H1 (cell line): ENCODE measurements at regions not wholly inside any gene's neighbourhood (a gene's known extent, or its start where the extent isn't known, plus 50 kb on each side); places are given as distances from the start of the nearest gene placed in this dataset.

ENCODE experiments used
- CTCF ChIA-PET: fragments of 300-600 bp; sonication (Branson Sonifier 250); formaldehyde crosslinking; loops from one replicate; lab custom pipeline; 2021; ENCODE audit not compliant: partially characterized antibody; lab: Charles Lee
- POLR2A ChIA-PET: fragments of 300-600 bp; sonication (Branson Sonifier 250); formaldehyde crosslinking; loops from one replicate; lab custom pipeline; 2021; ENCODE audit warnings: inconsistent platforms; ENCODE audit not compliant: partially characterized antibody; lab: Charles Lee
- DNase-seq, 2 experiments: peaks; one replicate each; pipeline versions ENCODE4 v3.0.0 to v3.0.0-alpha.2; 2010 to 2022; ENCODE audit warnings: low spot score in 2 of 2, low read depth in 1 of 2, mixed read lengths in 1 of 2
- FAIRE-seq: peaks from 2 replicates; lab custom pipeline; 2011; peaks lifted over from hg19 to GRCh38; lab: Jason Lieb, UNC
- H2AFZ ChIP-seq: 2 replicates; pipeline ENCODE4 v1.8.1; 2012; ENCODE audit warnings: low read length, inconsistent platforms
- H2AK5ac ChIP-seq: 2 replicates; pipeline ENCODE4 v1.6.1; 2013; ENCODE audit warnings: low read depth, low read length
- H2BK120ac ChIP-seq: replicated peaks from 2 replicates; pipeline ENCODE3; 2013; ENCODE audit warnings: low read depth, low read length, inconsistent platforms
- H2BK12ac ChIP-seq: 2 replicates; pipeline ENCODE4 v1.6.1; 2013; ENCODE audit warnings: low read depth, low read length
- H2BK15ac ChIP-seq: 2 replicates; pipeline ENCODE4 v1.6.1; 2013; ENCODE audit warnings: low read length
- H2BK20ac ChIP-seq: 2 replicates; pipeline ENCODE4 v1.6.1; 2013; ENCODE audit warnings: low read length
- H2BK5ac ChIP-seq: 2 replicates; pipeline ENCODE4 v1.6.1; 2013; ENCODE audit warnings: low read depth, low read length
- H3K14ac ChIP-seq: 2 replicates; pipeline ENCODE4 v1.6.1; 2013; ENCODE audit warnings: inconsistent platforms; ENCODE audit not compliant: insufficient read length
- H3K18ac ChIP-seq: 2 replicates; pipeline ENCODE4 v1.6.1; 2013; ENCODE audit warnings: low read length; ENCODE audit errors: extremely low read depth
- H3K23ac ChIP-seq: 2 replicates; pipeline ENCODE4 v1.6.1; 2013; ENCODE audit warnings: inconsistent platforms; ENCODE audit not compliant: insufficient read length
- H3K23me2 ChIP-seq: 2 replicates; pipeline ENCODE4 v1.6.1; 2013; ENCODE audit warnings: low read depth, low read length
- H3K27ac ChIP-seq: 2 replicates; pipeline ENCODE4 v1.6.1; 2011; ENCODE audit warnings: low read depth, low read length, inconsistent platforms
- H3K27me3 ChIP-seq, 4 experiments: replicated peaks in 1 of 4; 1 replicate in 1 of 4; 2 replicates in 3 of 4; pipeline versions ENCODE4 v1.6.1 to v1.8.1; 2011 to 2013; ENCODE audit warnings: low read length in 3 of 4, mild to moderate bottlenecking in 3 of 4, inconsistent platforms in 2 of 4, mixed read lengths in 2 of 4, moderate library complexity in 1 of 4; ENCODE audit not compliant: control insufficient read depth in 3 of 4, insufficient read depth in 3 of 4; ENCODE audit errors: extremely low read depth in 1 of 4
- H3K36me3 ChIP-seq, 4 experiments: 2 replicates each; pipeline versions ENCODE4 v1.6.1 to v1.8.1; 2011 to 2013; ENCODE audit warnings: mild to moderate bottlenecking in 4 of 4, low read length in 3 of 4, moderate library complexity in 2 of 4, control low read depth in 1 of 4, inconsistent platforms in 1 of 4; ENCODE audit not compliant: insufficient read depth in 4 of 4, control insufficient read depth in 2 of 4
- H3K4ac ChIP-seq: replicated peaks from 2 replicates; pipeline ENCODE3; 2013; ENCODE audit warnings: low read length, low read depth, mixed read lengths, inconsistent platforms; ENCODE audit not compliant: insufficient read length
- H3K4me1 ChIP-seq, 4 experiments: replicated peaks in 1 of 4; 1 replicate in 1 of 4; 2 replicates in 3 of 4; pipeline versions ENCODE4 v1.6.1 to v1.8.1; 2011 to 2013; ENCODE audit warnings: low read length in 3 of 4, inconsistent platforms in 2 of 4, mixed read lengths in 1 of 4; ENCODE audit not compliant: insufficient read depth in 4 of 4, control insufficient read depth in 3 of 4
- H3K4me2 ChIP-seq, 2 experiments: 2 replicates each; pipeline versions ENCODE4 v1.6.1 to v1.8.1; 2011 to 2013; ENCODE audit warnings: low read depth in 2 of 2, low read length in 2 of 2, control low read depth in 1 of 2, inconsistent platforms in 1 of 2, mild to moderate bottlenecking in 1 of 2; ENCODE audit not compliant: insufficient read depth in 1 of 2
- H3K4me3 ChIP-seq, 4 experiments: fragments of 200-600, 300-600 bp in 1 of 4; sonication (generic), shearing (Covaris generic), sonication (Bioruptor Twin) in 1 of 4; 2 replicates each; pipeline versions ENCODE4 v1.5.1 to v1.8.1; 2011 to 2016; ENCODE audit warnings: low read length in 4 of 4, low read depth in 3 of 4, control low read depth in 2 of 4, inconsistent platforms in 2 of 4, mild to moderate bottlenecking in 2 of 4, mixed read lengths in 1 of 4, moderate library complexity in 1 of 4; ENCODE audit not compliant: insufficient read depth in 2 of 4; ENCODE audit errors: extremely low read depth in 1 of 4
- H3K56ac ChIP-seq: replicated peaks from 2 replicates; pipeline ENCODE3; 2013; ENCODE audit warnings: low read depth, mild to moderate bottlenecking, mixed read lengths, low read length, inconsistent platforms; ENCODE audit not compliant: insufficient read length
- H3K79me1 ChIP-seq: 2 replicates; pipeline ENCODE4 v1.6.1; 2013; ENCODE audit warnings: low read depth, low read length, control low read depth
- H3K79me2 ChIP-seq, 2 experiments: 2 replicates each; pipeline versions ENCODE4 v1.6.1 to v1.8.1; 2012 to 2013; ENCODE audit warnings: low read length in 2 of 2, mild to moderate bottlenecking in 2 of 2, inconsistent platforms in 1 of 2; ENCODE audit not compliant: insufficient read depth in 2 of 2, control insufficient read depth in 1 of 2
- H3K9ac ChIP-seq, 4 experiments: replicated peaks in 1 of 4; 1 replicate in 1 of 4; 2 replicates in 3 of 4; pipeline versions ENCODE4 v1.6.1 to v1.8.1; 2011 to 2013; ENCODE audit warnings: low read depth in 3 of 4, low read length in 3 of 4, control low read depth in 2 of 4, mild to moderate bottlenecking in 2 of 4, moderate library complexity in 2 of 4, inconsistent platforms in 1 of 4; ENCODE audit errors: extremely low read depth in 1 of 4
- H3K9me3 ChIP-seq, 2 experiments: 2 replicates each; pipeline versions ENCODE4 v1.6.1 to v1.8.1; 2012 to 2013; ENCODE audit warnings: mild to moderate bottlenecking in 2 of 2, moderate library complexity in 2 of 2, control low read depth in 1 of 2, inconsistent platforms in 1 of 2, low read depth in 1 of 2, low read length in 1 of 2, mixed read lengths in 1 of 2; ENCODE audit not compliant: insufficient read depth in 2 of 2
- H4K20me1 ChIP-seq, 2 experiments: replicated peaks in 1 of 2; 2 replicates each; pipeline versions ENCODE3 to v1.8.1; 2011 to 2013; ENCODE audit warnings: inconsistent platforms in 2 of 2, low read length in 2 of 2, mild to moderate bottlenecking in 1 of 2; ENCODE audit not compliant: insufficient read depth in 2 of 2, control insufficient read depth in 1 of 2
- H4K5ac ChIP-seq: 2 replicates; pipeline ENCODE4 v1.6.1; 2013; ENCODE audit warnings: low read length, low read depth, mixed read lengths, inconsistent platforms; ENCODE audit not compliant: insufficient read length
- H4K8ac ChIP-seq: 2 replicates; pipeline ENCODE4 v1.8.0; 2013; ENCODE audit warnings: mild to moderate bottlenecking, moderate library complexity, low read length, inconsistent platforms; ENCODE audit not compliant: insufficient read depth; ENCODE audit errors: extremely low read depth
- H4K91ac ChIP-seq: replicated peaks from 2 replicates; pipeline ENCODE3; 2013; ENCODE audit warnings: low read length, mixed read lengths, inconsistent platforms; ENCODE audit not compliant: insufficient read length
- RNF2 ChIP-seq: fragments of 200-900, 300-1000 bp; sonication (generic); IDR thresholded peaks from 2 replicates; pipeline ENCODE4 v1.7.1; 2016; ENCODE audit warnings: borderline replicate concordance, low read depth, mild to moderate bottlenecking, antibody characterized with exemption, low read length; ENCODE audit not compliant: poor library complexity, severe bottlenecking; ENCODE audit errors: missing control alignments
- SP4 ChIP-seq: IDR thresholded peaks from 2 replicates; pipeline ENCODE4 v1.6.1; 2012; ENCODE audit warnings: low read length, inconsistent platforms
- WGBS, 2 experiments: shearing (Covaris generic) in 1 of 2; methylation state at CpG; one replicate each; pipeline versions ENCODE4 v1.1.6 to v1.1.7; 2013 to 2015; ENCODE audit warnings: low lambda C conversion rate in 2 of 2, mixed read lengths in 2 of 2, inconsistent platforms in 1 of 2, low coverage in 1 of 2, missing lambda C conversion rate in 1 of 2; ENCODE audit not compliant: insufficient replicate concordance in 2 of 2, insufficient coverage in 1 of 2, insufficient read length in 1 of 2; ENCODE audit errors: extremely low coverage in 1 of 2, missing lambda C conversion rate in 1 of 2; 5-methylcytosine and 5-hydroxymethylcytosine counted together

DNA sequence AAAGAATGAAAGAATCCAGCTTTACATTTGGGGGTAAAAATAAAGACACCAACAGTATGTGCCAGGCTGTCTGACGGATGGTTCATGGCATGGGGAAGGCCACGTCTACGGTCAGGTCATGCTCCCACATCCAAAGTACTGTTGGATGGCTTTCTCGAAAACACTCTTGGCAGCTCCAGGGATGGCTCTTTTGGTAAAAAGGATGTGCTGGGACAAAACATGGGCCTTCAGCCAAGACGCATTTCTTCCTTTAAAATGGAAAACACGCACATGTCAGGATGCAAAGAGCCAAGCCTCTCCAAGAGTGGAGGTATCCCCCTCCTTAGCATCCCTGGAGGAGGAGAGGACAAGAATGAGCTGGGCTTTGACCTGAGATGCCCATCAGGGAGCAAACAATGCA lies 376.5 kb upstream of the KLHL29 start:
- Histone ChIP-seq H4K5ac (no peak overlapping the region), H3K79me1 (no peaks in the 10 kb centered on the region; the same call in 1 of the 2 replicates), H3K4ac (no peak overlapping the region), H4K8ac (no peak overlapping the region), H3K9ac (no peak overlapping the region), H2BK15ac (no peak overlapping the region), H2BK12ac (no peak overlapping the region), H3K23ac (no peak overlapping the region), H3K23me2 (no peaks in the 10 kb centered on the region), H3K27ac (no peak overlapping the region), H3K79me2 (no peaks in the 10 kb centered on the region), H3K27me3 (no peaks in the 10 kb centered on the region), H3K9me3 (no peaks in the 10 kb centered on the region), H2BK20ac (no peak overlapping the region), H3K14ac (no peak overlapping the region), H2BK120ac (no peak overlapping the region), H2BK5ac (no peak overlapping the region), H3K18ac (no peak overlapping the region), H3K4me1 (no peaks in the 10 kb centered on the region), H4K20me1 (no peaks in the 10 kb centered on the region), H3K4me3 (no peak overlapping the region), H2AK5ac (no peak overlapping the region), H4K91ac (no peak overlapping the region), H3K56ac (no peak overlapping the region), H3K36me3 (no peaks in the 10 kb centered on the region), H2AFZ (no peak overlapping the region), H3K4me2 (no peak overlapping the region)
- WGBS, 2 experiments: 93% methylated on average over 6 of the region's 6 CpGs; no CpG with 5 or more reads in 1 of the 2 experiments
- ChIA-PET CTCF (interaction anchor here (0.7 to 1.2 kb wide), 3 partner anchors 9 to 271 kb away, joined by 3 to 4 read pairs (median 3); no protein-coding TSS in a partner anchor), POLR2A (no interaction called here)
- FAIRE-seq (no peak), DNase-seq (no peak)
- TF ChIP-seq RNF2 (no peak), SP4 (no peak)
